ENCODE measurements at regions not wholly inside any gene's neighbourhood (a gene's known extent, or its start where the extent isn't known, plus 50 kb on each side); places are given as distances from the start of the nearest gene placed in this dataset.

DNA sequence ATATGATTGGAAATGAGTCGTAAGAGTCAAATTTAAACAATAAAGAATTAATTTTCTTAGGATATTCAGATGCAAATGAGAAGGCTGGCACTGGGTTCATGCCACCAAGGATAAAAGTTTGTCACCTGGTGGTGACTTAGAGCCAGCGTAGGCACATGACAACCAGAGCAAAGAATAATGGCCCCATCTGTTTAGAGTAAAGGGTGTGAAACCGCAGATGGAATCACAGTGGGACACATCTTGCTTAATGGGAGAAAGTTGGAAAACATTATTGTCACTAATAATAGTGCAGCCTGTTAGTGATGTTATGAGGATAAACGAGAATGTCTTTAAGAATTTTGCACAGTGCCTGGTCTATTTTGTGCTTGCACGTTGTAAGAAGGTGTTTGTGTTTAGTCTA, 727.8 kb downstream of the QKI start:
- no peak for DNase-seq

DNA sequence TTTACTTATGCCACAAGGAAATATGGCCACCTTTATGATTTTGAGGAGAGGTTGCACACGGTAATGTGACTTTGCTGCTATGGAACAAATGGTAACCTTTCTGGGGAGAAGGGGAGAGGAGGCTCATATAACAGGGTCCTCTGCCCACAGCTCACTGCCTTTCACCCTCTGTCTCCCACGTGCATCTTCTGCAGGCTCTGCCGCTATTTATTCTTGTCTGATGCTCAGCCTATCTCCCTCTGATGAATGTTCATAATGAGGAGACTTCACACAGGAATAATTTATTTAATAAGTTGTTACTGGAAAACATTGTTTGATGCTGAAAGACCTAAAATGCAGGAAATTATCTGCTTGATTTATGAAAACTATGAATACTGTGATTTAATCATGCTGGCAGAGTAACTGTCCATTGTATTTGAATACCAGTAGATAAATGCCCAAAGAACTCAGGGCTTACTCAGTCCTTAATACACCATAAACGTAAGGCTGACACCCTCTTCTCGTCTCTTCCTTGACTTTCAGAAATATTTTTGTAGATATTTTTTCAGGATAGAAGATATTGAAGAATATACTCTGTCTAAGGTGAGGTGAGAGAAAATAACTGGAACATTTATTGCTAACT, 721.1 kb downstream of the QKI start:
- DNase-seq = no peak

- no peak for DNase-seq
These were observed 718.6 kb downstream of the QKI start for GRCh38 chr6:164133095-164133494.

- no peak for DNase-seq
These were observed 716.1 kb downstream of the QKI start for GRCh38 chr6:164130585-164130984.

- no peak for DNase-seq
These were observed 715.6 kb downstream of the QKI start for GRCh38 chr6:164130151-164130550.

DNA sequence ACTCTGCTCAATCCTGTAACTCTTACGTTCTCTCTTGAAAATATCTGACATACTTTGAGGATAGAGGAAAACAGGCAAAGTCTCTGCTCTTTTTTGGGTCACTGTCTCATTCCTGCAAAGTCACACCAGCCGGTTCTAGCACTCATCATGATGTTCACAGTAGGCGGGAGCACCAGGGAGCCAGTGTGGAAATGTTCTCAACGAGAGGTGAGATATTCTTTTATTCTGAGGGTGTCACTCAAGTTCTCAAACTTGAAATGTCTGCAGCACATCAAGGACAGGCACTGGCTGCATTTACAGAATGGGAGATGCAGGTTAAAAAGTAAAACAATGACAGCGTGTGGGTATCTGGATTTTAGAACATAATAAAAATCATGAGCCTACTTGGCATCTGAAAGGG, 714.7 kb downstream of the QKI start:
- DNase-seq = no peak

DNA sequence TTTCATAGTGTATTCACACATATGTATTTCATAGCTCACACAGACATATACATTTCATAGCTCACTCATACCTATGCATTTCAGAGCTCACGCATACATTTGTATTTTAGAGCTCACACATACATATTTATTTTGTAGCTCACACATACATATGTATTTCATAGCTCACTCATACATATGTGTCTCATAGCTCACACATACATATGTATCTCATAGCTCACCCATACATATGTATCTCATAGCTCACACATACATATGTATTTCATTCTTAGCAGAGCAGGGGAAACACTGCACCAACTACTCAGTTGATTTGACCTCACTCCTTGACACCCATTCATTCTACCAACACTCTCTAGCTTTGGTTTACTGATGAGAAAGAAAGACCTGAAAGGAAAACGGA, 713.6 kb downstream of the QKI start:
- no peak for DNase-seq

DNA sequence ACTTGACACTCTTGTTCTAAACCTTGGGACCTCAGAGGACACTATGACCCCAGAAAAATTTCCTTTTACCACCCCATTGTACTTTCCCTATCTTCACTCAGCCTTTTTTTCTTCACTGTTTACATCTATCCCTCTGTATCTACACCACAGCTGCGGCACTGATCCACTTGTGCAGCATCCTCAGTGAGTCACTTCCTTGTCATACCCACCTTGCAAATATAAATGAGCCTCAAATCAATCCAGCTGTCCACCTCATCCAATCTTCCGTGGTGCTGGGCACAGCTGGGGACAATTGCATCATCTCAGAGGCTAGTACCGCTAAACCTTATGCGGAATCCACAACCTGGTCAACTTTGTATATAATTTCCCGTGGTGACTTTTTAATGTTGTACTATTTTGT, 710.5 kb downstream of the QKI start:
- no peak for DNase-seq

- DNase-seq = no peak
These were observed 710.0 kb downstream of the QKI start for GRCh38 chr6:164124473-164124872.

- DNase-seq = no peak
These were observed 707.6 kb downstream of the QKI start for GRCh38 chr6:164122109-164122508.

DNA sequence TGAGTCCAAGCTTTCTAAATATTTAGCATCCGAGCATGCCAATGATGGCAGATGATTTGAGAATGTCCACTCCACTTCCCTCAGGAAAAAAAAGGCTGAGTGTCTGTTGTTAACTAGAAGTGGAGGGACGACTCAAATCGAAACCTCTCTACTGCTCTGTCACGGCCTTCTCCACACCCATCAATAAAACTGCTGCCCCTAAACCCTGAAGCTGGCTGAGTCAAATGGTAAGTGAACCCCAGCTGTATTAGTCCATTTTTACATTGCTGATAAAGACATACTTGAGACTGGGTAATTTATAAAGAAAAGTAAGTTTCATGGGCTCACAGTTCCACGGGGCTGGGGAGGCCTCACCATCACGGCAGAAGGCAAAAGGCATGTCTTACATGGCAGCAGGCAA, 707.0 kb downstream of the QKI start:
- DNase-seq = no peak

DNA sequence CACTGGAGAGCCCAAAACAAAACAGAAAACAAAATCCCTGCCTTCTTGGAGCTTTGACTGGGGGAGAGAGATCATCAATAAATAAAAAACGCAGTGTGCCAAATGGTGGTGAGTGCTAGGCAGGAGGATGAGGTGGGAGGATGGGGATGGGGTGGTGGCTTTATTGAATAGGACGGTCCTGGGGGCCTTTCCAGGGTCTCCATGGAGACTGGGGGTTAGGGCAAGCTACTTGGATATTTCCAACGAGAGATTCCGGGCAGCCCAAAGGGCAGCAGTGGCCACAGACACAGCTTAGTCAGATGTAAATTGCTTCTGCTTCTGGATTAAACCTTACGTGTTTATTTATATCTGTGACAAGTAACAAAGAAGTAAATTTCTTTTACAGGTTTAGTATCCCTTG, 700.1 kb downstream of the QKI start:
- DNase-seq = no peak

DNA sequence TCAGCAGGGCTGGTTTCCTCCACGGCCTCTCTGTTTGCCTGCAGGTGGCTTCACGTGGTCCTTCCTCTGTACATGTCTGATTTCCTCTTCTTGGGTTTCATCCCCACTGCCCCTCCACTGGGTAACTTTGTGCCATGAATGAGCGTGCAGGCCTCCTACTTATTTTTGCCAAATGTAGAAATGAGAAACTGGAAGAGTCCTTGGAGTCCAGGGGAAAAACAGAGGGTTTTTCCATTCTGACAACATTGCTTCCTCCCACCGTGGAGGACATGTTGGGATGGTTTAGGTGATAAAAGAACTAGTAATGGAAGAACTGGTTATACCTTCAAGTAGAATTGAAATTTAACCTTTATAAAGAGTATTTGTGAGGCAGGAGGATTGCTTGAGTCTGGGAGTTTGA, 699.5 kb downstream of the QKI start:
- DNase-seq = no peak

DNA sequence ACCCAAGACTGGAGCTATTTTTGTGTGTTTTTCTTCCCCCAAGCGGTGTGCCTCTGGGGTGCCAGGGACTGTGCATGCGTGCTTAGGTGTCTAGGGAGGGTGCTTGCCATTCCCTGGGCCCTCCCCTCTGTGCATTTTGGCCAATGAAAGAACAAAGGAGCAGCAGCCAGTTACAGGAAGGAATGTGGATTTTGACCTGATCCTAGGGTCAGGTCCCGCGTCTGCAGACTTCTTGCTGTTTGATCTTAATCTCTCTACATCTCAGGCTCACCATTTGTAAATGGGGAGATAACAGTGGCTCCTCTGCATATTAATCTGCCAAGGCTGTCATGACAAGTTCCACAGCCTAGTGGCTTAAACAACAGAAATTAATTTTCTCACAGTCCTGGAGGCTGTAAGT, 699.1 kb downstream of the QKI start:
- DNase-seq = no peak

DNA sequence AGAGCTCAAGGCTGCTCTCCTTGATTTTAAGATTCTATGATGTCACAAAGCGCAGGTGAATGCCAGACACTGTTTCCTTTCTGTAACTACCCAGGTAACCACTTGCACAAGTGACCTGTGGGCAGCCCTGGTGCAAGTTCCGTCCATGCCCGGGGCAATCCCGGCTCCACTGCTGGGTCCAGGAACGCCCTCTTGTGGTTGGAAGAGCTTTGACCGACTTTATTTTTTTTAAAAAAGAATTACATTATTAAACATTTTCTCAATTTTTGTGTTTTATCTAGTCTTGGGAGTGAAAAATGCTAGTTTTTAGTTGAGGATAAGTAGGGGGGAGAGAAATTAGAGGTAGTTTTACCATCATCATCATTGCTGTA, 695.2 kb downstream of the QKI start:
- DNase-seq = no peak

DNA sequence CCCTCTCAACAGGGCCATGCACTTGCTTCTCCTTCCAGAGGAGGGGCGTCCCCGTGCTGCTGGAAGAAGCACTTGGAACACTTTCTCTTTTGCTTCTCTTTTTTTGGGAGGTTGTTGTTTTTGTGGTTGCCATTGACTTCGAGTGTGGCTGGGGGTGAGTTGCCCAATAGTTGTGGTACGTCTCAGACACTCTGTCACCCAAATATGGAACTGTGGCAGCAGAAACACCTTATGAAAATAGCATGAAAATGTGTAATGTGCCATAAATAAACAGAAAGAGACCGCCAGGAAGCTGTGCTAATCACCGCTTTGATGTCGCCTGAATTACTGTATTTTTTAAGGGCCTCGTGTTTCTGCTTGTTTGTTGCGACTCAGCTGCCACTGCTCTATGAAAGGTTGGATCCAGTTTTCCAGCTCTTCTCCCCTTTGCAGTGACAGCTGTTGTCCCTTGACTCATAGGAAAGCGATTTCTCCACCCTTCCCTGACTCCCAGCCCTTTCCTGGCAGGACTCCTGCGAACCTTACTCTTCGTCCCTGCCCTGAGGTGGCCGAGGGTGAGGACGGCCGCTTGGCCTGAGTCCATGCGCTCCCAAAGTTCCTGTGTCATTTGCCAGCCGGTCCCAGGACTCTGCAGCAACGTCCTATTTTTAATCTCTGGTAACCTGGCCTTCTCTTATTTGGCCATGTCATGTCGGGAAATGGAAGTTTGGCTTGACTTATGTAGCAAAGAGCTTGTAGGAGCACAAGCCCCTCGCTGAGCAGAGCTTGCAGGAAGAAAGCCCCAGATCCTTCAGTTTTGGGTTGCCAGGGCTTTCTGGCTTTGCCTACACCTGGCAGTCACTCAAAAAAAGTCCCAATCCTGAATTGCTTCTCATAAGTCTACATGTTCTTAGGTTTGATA, 694.6 kb downstream of the QKI start:
- no peak for DNase-seq

DNA sequence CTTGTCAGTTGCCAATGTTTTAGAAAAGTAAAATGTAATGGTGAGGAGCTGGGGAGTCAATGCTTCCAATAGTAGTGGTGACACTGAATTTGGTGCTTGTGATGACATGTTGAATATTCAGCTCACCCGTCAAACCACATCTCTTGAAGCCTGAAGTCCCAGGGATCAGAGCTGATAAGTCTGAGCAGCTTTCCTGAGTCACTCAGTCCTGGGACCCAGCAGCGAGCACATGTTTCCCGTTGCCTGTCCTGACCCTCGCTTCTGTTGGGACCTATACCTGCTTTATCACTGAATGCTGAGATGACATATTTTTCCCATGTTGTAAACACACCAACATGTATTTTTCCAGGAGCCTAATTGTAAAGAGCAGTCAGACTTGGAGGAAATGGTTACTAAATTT, 693.6 kb downstream of the QKI start:
- no peak for DNase-seq

- DNase-seq = no peak
These were observed 692.9 kb downstream of the QKI start for GRCh38 chr6:164107297-164107995.

DNA sequence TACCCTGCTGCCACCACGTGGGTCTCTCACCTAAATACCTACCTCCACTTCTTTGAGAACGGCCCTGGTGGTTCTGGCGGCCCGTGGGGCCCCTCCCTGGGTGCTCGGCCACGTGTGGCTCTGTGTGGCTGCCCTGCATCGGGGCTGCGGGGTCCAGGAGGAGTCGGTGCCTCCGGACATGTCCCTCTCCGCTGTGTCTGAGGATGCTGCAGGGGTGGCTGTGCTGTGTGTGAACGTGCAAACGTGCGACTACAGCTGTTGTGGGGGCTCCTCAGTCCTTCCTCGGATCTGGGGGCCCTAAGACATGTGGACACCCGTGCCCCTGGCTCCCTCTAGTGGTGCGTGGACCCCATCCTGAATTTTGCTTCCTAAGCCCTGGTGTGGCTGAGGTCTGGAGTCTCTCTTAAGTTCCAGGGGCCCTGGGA, 691.8 kb downstream of the QKI start:
- no peak for DNase-seq

GRCh38 chr6:164105705-164106104, 691.2 kb downstream of the QKI start:
- no peak for DNase-seq

- no peak for DNase-seq
These were observed 689.9 kb downstream of the QKI start for GRCh38 chr6:164104432-164104831.

DNA sequence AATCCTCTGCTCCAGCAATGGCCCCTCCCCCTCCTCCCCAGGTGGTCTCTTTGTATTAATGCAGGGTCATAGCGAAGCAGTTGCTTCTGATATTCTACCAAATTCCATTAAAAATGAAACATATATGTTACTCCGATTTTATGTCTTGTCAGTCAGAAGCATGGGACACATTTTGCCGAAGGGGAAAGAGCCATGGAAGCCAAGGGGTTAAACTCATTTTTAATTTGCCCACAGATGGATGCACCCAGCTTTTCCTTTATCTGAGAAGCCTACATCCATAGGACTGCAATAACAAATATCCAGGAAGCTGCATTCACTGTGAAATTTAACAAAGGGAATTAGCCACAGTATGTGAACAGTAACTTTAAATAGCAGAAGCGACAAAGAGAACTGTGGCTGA, 688.2 kb downstream of the QKI start:
- DNase-seq = no peak

- no peak for DNase-seq
These were observed 687.3 kb downstream of the QKI start for GRCh38 chr6:164101859-164102258.

DNA sequence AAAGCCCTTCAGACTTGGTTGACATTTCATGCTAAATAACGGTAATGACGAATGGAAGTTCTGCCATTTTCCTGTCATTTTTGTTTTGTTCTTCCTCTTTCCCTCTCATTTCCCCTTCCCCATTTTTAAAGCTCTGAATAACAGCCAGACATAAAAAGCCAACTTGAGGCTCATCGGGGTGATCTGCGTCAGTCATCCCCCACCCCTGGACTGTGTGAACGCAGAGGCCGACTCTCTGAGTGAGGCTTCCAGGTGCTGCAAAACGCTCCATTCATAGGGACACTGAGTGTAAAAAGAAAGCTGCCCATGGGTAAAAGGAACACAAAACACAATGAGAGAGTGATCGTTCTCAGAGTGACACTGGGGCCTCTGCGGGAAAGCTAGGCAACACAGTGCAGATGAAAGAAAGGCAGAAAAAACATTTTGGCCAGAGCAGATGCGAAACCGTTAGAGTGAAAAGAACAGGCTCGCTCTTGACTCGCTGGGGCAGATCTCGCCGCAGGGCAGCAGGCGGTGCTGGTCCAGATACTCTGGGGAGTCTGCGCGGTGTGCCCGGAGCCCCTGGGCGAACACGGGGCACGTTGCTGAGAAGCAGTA, 684.8 kb downstream of the QKI start:
- DNase-seq = no peak

All from central memory CD4-positive, alpha-beta T cell (primary cell).